GM23338 (cell line): ENCODE measurements at regions not wholly inside any gene's neighbourhood (a gene's known extent, or its start where the extent isn't known, plus 50 kb on each side); places are given as distances from the start of the nearest gene placed in this dataset.

ENCODE experiments used
- ATAC-seq: fragments of 200-7000 bp; cut with Tn5 transposase; 3 replicates; pipeline ENCODE4 v1.9.1; 2020
- DNase-seq: peaks from one replicate; pipeline ENCODE4 v3.0.0-alpha.2; 2015; ENCODE audit warnings: low spot score
- H2AFZ ChIP-seq: fragments of 200-600 bp; sonication (generic); 2 replicates; pipeline ENCODE4 v1.8.0; 2016; ENCODE audit warnings: antibody characterized with exemption, mild to moderate bottlenecking, moderate library complexity
- H3F3A ChIP-seq: fragments of 200-600 bp; sonication (generic); replicated peaks from 2 replicates; pipeline ENCODE4 v1.8.0; 2017; ENCODE audit warnings: antibody characterized with exemption, mixed run types, low read depth
- H3K27ac ChIP-seq: fragments of 200-600 bp; sonication (generic); 2 replicates; pipeline ENCODE4 v1.6.1; 2016; ENCODE audit warnings: low read depth
- H3K27me3 ChIP-seq: fragments of 200-600 bp; sonication (generic); 2 replicates; pipeline ENCODE4 v1.8.0; 2016; ENCODE audit warnings: mild to moderate bottlenecking, mixed run types, moderate library complexity; ENCODE audit not compliant: insufficient read depth
- H3K36me3 ChIP-seq: fragments of 200-600 bp; sonication (generic); 2 replicates; pipeline ENCODE4 v1.8.0; 2016; ENCODE audit warnings: mild to moderate bottlenecking; ENCODE audit not compliant: insufficient read depth
- H3K4me1 ChIP-seq: fragments of 200-600 bp; sonication (generic); 2 replicates; pipeline ENCODE4 v1.8.0; 2016; ENCODE audit warnings: mild to moderate bottlenecking, moderate library complexity; ENCODE audit not compliant: insufficient read depth
- H3K4me2 ChIP-seq: fragments of 200-600 bp; sonication (generic); 2 replicates; pipeline ENCODE4 v1.7.1; 2017; ENCODE audit warnings: mixed run types
- H3K4me3 ChIP-seq: fragments of 200-600 bp; sonication (generic); 2 replicates; pipeline ENCODE4 v1.6.1; 2016; ENCODE audit warnings: mixed run types
- H3K79me2 ChIP-seq: fragments of 200-600 bp; sonication (generic); replicated peaks from 2 replicates; pipeline ENCODE4 v1.8.0; 2017; ENCODE audit warnings: mild to moderate bottlenecking; ENCODE audit not compliant: insufficient read depth
- H3K9me2 ChIP-seq: fragments of 200-600 bp; sonication (generic); 2 replicates; pipeline ENCODE4 v1.8.0; 2017; ENCODE audit not compliant: insufficient read depth
- H4K20me1 ChIP-seq: fragments of 200-600 bp; sonication (generic); replicated peaks from 2 replicates; pipeline ENCODE4 v1.8.0; 2017; ENCODE audit warnings: mild to moderate bottlenecking; ENCODE audit not compliant: insufficient read depth
- H3K27ac Mint-ChIP-seq: 2 replicates; pipeline ENCODE4 v1.8.0; 2020; ENCODE audit warnings: inconsistent platforms, mild to moderate bottlenecking, moderate library complexity, mixed read lengths
- H3K27me3 Mint-ChIP-seq: 3 replicates; pipeline ENCODE4 v1.8.0; 2022; ENCODE audit warnings: low read depth, mild to moderate bottlenecking, moderate library complexity, mixed read lengths, inconsistent platforms; ENCODE audit not compliant: insufficient read depth, poor library complexity
- H3K36me3 Mint-ChIP-seq: 3 replicates; pipeline ENCODE4 v1.8.0; 2021; ENCODE audit warnings: low read depth, mild to moderate bottlenecking, inconsistent platforms, moderate library complexity, mixed read lengths
- H3K4me1 Mint-ChIP-seq: 3 replicates; pipeline ENCODE4 v1.8.0; 2020; ENCODE audit warnings: mild to moderate bottlenecking, inconsistent platforms, mixed read lengths
- H3K4me3 Mint-ChIP-seq: 3 replicates; pipeline ENCODE4 v1.8.0; 2021; ENCODE audit warnings: moderate library complexity, mild to moderate bottlenecking, inconsistent platforms, mixed read lengths
- H3K9me3 Mint-ChIP-seq: 3 replicates; pipeline ENCODE4 v1.8.0; 2020; ENCODE audit warnings: moderate library complexity, mild to moderate bottlenecking, inconsistent platforms, mixed read lengths
- CREB1 ChIP-seq: fragments of 250-450 bp; sonication (Bioruptor Pico); IDR thresholded peaks from 2 replicates; pipeline ENCODE4 v1.5.0; 2020; ENCODE audit warnings: low read depth, mild to moderate bottlenecking, moderate library complexity
- EZH2 ChIP-seq: fragments of 200-600 bp; sonication (generic); IDR thresholded peaks from one replicate; pipeline ENCODE4 v1.8.0; 2017; ENCODE audit warnings: antibody characterized with exemption, mild to moderate bottlenecking, low read depth; ENCODE audit not compliant: unreplicated experiment
- EZH2phosphoT487 ChIP-seq: fragments of 200-600 bp; sonication (generic); IDR thresholded peaks from one replicate; pipeline ENCODE4 v1.8.1; 2018; ENCODE audit warnings: antibody characterized with exemption; ENCODE audit not compliant: unreplicated experiment
- JUNB ChIP-seq: IDR thresholded peaks from one replicate; pipeline ENCODE4 v1.6.1; 2016; ENCODE audit warnings: antibody characterized with exemption; ENCODE audit not compliant: unreplicated experiment
- NANOG ChIP-seq: IDR thresholded peaks from 2 replicates; pipeline ENCODE4 v1.6.1; 2016; ENCODE audit warnings: antibody characterized with exemption, borderline replicate concordance
- POLR2AphosphoS5 ChIP-seq: IDR thresholded peaks from 2 replicates; pipeline ENCODE4 v1.6.1; 2016; ENCODE audit warnings: antibody characterized with exemption, low read depth
- ZNF114 ChIP-seq: fragments of 250-450 bp; sonication (Bioruptor Pico); IDR thresholded peaks from 2 replicates; pipeline ENCODE4 v1.5.0; 2020; ENCODE audit warnings: mild to moderate bottlenecking, moderate library complexity
- ZNF331 ChIP-seq: fragments of 250-450 bp; sonication (Bioruptor Pico); IDR thresholded peaks from 2 replicates; pipeline ENCODE4 v1.5.0; 2020; ENCODE audit warnings: low read depth, mild to moderate bottlenecking, moderate library complexity
- ZNF462 ChIP-seq: fragments of 250-450 bp; sonication (Bioruptor Pico); IDR thresholded peaks from 2 replicates; pipeline ENCODE4 v1.5.0; 2020; ENCODE audit warnings: mild to moderate bottlenecking, moderate library complexity
- TF ChIP-seq, protein P1 (sequence below): IDR thresholded peaks from 2 replicates; pipeline ENCODE4 v1.6.1; 2016; ENCODE audit warnings: antibody characterized with exemption
- TF ChIP-seq, protein P2 (sequence below): IDR thresholded peaks from one replicate; pipeline ENCODE4 v1.6.1; 2018; ENCODE audit warnings: antibody characterized with exemption; ENCODE audit not compliant: unreplicated experiment

- Mint-ChIP-seq H3K9me3 (no peaks in the 10 kb centered on the region), H3K27ac (no peak overlapping the region), H3K27me3 (no peaks in the 10 kb centered on the region), H3K4me3 (no peak overlapping the region), H3K4me1 (peaks cover 2% of the 10 kb centered on the region; the same call in 1 of the 3 replicates), H3K36me3 (no peaks in the 10 kb centered on the region)
- Histone ChIP-seq H2AFZ (no peak overlapping the region), H3K27me3 (no peaks in the 10 kb centered on the region), H3K79me2 (no peaks in the 10 kb centered on the region), H3K36me3 (no peaks in the 10 kb centered on the region), H3K27ac (no peak overlapping the region), H3F3A (no peaks in the 10 kb centered on the region), H3K9me2 (no peaks in the 10 kb centered on the region), H3K4me3 (no peak overlapping the region), H3K4me2 (no peak overlapping the region), H3K4me1 (no peaks in the 10 kb centered on the region), H4K20me1 (no peaks in the 10 kb centered on the region)
- TF ChIP-seq, protein P1, sequence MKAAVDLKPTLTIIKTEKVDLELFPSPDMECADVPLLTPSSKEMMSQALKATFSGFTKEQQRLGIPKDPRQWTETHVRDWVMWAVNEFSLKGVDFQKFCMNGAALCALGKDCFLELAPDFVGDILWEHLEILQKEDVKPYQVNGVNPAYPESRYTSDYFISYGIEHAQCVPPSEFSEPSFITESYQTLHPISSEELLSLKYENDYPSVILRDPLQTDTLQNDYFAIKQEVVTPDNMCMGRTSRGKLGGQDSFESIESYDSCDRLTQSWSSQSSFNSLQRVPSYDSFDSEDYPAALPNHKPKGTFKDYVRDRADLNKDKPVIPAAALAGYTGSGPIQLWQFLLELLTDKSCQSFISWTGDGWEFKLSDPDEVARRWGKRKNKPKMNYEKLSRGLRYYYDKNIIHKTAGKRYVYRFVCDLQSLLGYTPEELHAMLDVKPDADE = no peak
- TF ChIP-seq ZNF331 (CRISPR knock-in tag) = no peak
- DNase-seq = no peak
- no peak for ATAC-seq
Measured at GRCh38 chr12:84512751-84513150, 399.8 kb downstream of the SLC6A15 start.

DNA sequence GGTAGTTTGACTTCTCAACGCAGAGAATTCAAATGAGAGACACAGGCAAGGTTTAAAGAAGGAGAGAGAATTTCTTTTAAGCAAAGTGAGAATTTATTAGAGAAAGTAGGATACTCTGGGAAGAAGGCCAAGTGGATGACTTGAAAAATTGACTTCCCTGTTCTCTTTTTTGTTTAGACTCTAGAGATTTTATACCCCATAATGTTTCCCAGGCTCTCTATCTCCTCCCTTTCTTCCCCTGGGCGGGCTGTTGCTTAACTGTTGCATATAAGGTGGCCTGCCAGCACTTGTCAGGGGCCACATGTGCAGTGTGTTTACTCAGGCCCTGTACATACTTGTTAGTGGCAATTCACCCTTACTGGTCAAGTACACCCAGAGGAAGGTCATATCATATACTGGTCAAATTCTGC lies 403.7 kb downstream of the SLC6A15 start:
- Mint-ChIP-seq H3K9me3 (no peaks in the 10 kb centered on the region), H3K4me1 (peaks cover 6% of the 10 kb centered on the region; the same call in 2 of the 3 replicates), H3K36me3 (no peaks in the 10 kb centered on the region; the same call in 2 of the 3 replicates), H3K27ac (peak overlapping the region; percentile 3; the same call in 1 of the 2 replicates), H3K27me3 (no peaks in the 10 kb centered on the region), H3K4me3 (no peak overlapping the region)
- ATAC-seq = no peak
- no peaks in the 10 kb centered on the region for H3K36me3 ChIP-seq
- peaks cover 13% of the 10 kb centered on the region for H3K9me2 ChIP-seq
- H3F3A ChIP-seq = no peaks in the 10 kb centered on the region
- no peaks in the 10 kb centered on the region for H3K4me1 ChIP-seq
- DNase-seq = no peak
- no peaks in the 10 kb centered on the region for H3K27me3 ChIP-seq
- no peak overlapping the region for H3K27ac ChIP-seq
- no peak overlapping the region for H3K4me3 ChIP-seq
- H2AFZ ChIP-seq = peak overlapping the region; percentile 89; the same call in 1 of the 2 replicates
- H3K4me2 ChIP-seq = no peak overlapping the region
- no peaks in the 10 kb centered on the region for H4K20me1 ChIP-seq
- H3K79me2 ChIP-seq = no peaks in the 10 kb centered on the region
- no peak for TF ChIP-seq JUNB
- TF ChIP-seq POLR2AphosphoS5 = no peak
- TF ChIP-seq, protein P2, sequence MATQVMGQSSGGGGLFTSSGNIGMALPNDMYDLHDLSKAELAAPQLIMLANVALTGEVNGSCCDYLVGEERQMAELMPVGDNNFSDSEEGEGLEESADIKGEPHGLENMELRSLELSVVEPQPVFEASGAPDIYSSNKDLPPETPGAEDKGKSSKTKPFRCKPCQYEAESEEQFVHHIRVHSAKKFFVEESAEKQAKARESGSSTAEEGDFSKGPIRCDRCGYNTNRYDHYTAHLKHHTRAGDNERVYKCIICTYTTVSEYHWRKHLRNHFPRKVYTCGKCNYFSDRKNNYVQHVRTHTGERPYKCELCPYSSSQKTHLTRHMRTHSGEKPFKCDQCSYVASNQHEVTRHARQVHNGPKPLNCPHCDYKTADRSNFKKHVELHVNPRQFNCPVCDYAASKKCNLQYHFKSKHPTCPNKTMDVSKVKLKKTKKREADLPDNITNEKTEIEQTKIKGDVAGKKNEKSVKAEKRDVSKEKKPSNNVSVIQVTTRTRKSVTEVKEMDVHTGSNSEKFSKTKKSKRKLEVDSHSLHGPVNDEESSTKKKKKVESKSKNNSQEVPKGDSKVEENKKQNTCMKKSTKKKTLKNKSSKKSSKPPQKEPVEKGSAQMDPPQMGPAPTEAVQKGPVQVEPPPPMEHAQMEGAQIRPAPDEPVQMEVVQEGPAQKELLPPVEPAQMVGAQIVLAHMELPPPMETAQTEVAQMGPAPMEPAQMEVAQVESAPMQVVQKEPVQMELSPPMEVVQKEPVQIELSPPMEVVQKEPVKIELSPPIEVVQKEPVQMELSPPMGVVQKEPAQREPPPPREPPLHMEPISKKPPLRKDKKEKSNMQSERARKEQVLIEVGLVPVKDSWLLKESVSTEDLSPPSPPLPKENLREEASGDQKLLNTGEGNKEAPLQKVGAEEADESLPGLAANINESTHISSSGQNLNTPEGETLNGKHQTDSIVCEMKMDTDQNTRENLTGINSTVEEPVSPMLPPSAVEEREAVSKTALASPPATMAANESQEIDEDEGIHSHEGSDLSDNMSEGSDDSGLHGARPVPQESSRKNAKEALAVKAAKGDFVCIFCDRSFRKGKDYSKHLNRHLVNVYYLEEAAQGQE = no peak
- no peak for TF ChIP-seq ZNF114 (CRISPR knock-in tag)
- TF ChIP-seq CREB1 (CRISPR knock-in tag) = no peak
- TF ChIP-seq NANOG = no peak
- TF ChIP-seq EZH2phosphoT487 = no peak
- no peak for TF ChIP-seq EZH2
- TF ChIP-seq ZNF331 (CRISPR knock-in tag) = no peak
- TF ChIP-seq ZNF462 (CRISPR knock-in tag) = no peak
